ENCODE measurements at regions not wholly inside any gene's neighbourhood (a gene's known extent, or its start where the extent isn't known, plus 50 kb on each side); places are given as distances from the start of the nearest gene placed in this dataset.

DNA sequence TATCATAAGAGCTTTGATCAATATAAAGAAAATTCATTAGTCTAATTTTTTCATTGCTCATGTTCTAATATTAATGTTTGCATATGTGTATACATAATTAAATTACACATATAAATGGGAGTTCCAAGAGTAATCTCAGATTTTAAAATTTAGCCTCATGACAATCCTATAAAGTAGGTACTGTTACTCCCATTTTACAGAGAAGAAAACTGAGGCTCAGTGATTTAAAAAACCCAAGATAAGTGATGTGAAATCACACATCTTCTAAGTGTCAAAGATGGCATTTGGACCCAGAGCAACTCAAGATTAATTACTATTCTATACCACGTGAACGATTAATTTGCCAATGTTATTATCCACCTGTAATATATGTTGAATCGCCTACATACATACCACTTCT is 122.3 kb downstream of the TM2D1 start:
- Histone ChIP-seq H3K9me1 (ENCODE audit: insufficient read depth, low read length) (no peaks in the 10 kb centered on the region), H2BK5ac (ENCODE audit: low read depth, low read length, poor library complexity, severe bottlenecking) (no peak overlapping the region), H3K14ac (replicated peaks; ENCODE audit: low read depth, low read length) (no peak overlapping the region), H4K5ac (ENCODE audit: low read depth, low read length) (no peak overlapping the region), H3K18ac (ENCODE audit: low read depth, low read length) (no peak overlapping the region), H3K4me3 (ENCODE audit: insufficient read depth, low read depth, low read length) (no peak overlapping the region), H3K27ac (ENCODE audit: insufficient read depth, low read length) (no peak overlapping the region), H2BK120ac (ENCODE audit: low read depth, low read length) (no peak overlapping the region), H3K23ac (ENCODE audit: low read depth, low read length) (no peak overlapping the region), H3K56ac (ENCODE audit: extremely low read depth, insufficient read depth, low read length) (no peak overlapping the region), H3K4ac (ENCODE audit: low read depth, low read length) (no peak overlapping the region), H2AK5ac (ENCODE audit: low read depth, low read length) (no peak overlapping the region), H4K91ac (ENCODE audit: insufficient read depth, low read depth, low read length) (no peak overlapping the region), H3K36me3 (ENCODE audit: control insufficient read depth, insufficient read depth, low read length) (no peaks in the 10 kb centered on the region), H3K27me3 (ENCODE audit: control insufficient read depth, insufficient read depth, low read length) (no peaks in the 10 kb centered on the region), H2AK9ac (replicated peaks; ENCODE audit: low read depth, low read length, poor library complexity) (no peak overlapping the region), H3K9me3 (ENCODE audit: control insufficient read depth, insufficient read depth, low read length) (no peaks in the 10 kb centered on the region), H4K20me1 (ENCODE audit: insufficient read depth, low read length) (no peaks in the 10 kb centered on the region), H3K9ac (ENCODE audit: low read depth, low read length) (no peak overlapping the region), H2BK15ac (ENCODE audit: low read depth, low read length) (no peak overlapping the region), H3K79me1 (ENCODE audit: low read depth in 1 of 2, low read length in 2 of 2) (no peaks in the 10 kb centered on the region), H3K4me1 (ENCODE audit: control insufficient read depth, insufficient read depth, low read length) (no peaks in the 10 kb centered on the region), H3K4me2 (ENCODE audit: low read depth, low read length) (no peak overlapping the region), H2BK20ac (ENCODE audit: low read depth, low read length) (no peak overlapping the region), H2AFZ (replicated peaks; ENCODE audit: low read length, poor library complexity) (no peak overlapping the region), H4K8ac (ENCODE audit: low read depth in 2 of 2, low read length in 2 of 2) (no peak overlapping the region)
- TF ChIP-seq RFX5 (IDR thresholded peaks at IDR 0.05; ENCODE audit: low read depth, low read length) (no peak), RAD21 (IDR thresholded peaks at IDR 0.05; ENCODE audit: low read length) (no peak), MXI1 (IDR thresholded peaks at IDR 0.05; ENCODE audit: borderline replicate concordance, low read depth, low read length) (no peak), NFE2L2 (IDR thresholded peaks at IDR 0.05; ENCODE audit: low read depth, low read length) (no peak), FOS (IDR thresholded peaks at IDR 0.05; ENCODE audit: low read depth, low read length) (no peak), CEBPB (IDR thresholded peaks at IDR 0.05; ENCODE audit: low read depth, low read length) (no peak), MAZ (IDR thresholded peaks at IDR 0.05; ENCODE audit: borderline replicate concordance, low read depth, low read length) (no peak), CHD1 (IDR thresholded peaks at IDR 0.05; ENCODE audit: low read depth, low read length) (no peak), POLR2A (IDR thresholded peaks at IDR 0.05; ENCODE audit: low read depth, low read length) (no peak), BHLHE40 (IDR thresholded peaks at IDR 0.05; ENCODE audit: low read depth, low read length) (no peak), SMC3 (IDR thresholded peaks at IDR 0.05; ENCODE audit: low read depth, low read length) (no peak), RCOR1 (IDR thresholded peaks at IDR 0.05; ENCODE audit: insufficient replicate concordance, low read length) (no peak), MAFK (IDR thresholded peaks at IDR 0.05; ENCODE audit: low read depth, low read length) (no peak)
- TF ChIP-seq, protein P1, sequence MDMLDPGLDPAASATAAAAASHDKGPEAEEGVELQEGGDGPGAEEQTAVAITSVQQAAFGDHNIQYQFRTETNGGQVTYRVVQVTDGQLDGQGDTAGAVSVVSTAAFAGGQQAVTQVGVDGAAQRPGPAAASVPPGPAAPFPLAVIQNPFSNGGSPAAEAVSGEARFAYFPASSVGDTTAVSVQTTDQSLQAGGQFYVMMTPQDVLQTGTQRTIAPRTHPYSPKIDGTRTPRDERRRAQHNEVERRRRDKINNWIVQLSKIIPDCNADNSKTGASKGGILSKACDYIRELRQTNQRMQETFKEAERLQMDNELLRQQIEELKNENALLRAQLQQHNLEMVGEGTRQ (IDR thresholded peaks at IDR 0.05; ENCODE audit: low read depth, low read length): no peak
- TF ChIP-seq, protein P2, sequence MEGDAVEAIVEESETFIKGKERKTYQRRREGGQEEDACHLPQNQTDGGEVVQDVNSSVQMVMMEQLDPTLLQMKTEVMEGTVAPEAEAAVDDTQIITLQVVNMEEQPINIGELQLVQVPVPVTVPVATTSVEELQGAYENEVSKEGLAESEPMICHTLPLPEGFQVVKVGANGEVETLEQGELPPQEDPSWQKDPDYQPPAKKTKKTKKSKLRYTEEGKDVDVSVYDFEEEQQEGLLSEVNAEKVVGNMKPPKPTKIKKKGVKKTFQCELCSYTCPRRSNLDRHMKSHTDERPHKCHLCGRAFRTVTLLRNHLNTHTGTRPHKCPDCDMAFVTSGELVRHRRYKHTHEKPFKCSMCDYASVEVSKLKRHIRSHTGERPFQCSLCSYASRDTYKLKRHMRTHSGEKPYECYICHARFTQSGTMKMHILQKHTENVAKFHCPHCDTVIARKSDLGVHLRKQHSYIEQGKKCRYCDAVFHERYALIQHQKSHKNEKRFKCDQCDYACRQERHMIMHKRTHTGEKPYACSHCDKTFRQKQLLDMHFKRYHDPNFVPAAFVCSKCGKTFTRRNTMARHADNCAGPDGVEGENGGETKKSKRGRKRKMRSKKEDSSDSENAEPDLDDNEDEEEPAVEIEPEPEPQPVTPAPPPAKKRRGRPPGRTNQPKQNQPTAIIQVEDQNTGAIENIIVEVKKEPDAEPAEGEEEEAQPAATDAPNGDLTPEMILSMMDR (conservative IDR thresholded peaks at IDR 0.05; ENCODE audit: low read depth, low read length): no peak
- TF ChIP-seq, protein P3, sequence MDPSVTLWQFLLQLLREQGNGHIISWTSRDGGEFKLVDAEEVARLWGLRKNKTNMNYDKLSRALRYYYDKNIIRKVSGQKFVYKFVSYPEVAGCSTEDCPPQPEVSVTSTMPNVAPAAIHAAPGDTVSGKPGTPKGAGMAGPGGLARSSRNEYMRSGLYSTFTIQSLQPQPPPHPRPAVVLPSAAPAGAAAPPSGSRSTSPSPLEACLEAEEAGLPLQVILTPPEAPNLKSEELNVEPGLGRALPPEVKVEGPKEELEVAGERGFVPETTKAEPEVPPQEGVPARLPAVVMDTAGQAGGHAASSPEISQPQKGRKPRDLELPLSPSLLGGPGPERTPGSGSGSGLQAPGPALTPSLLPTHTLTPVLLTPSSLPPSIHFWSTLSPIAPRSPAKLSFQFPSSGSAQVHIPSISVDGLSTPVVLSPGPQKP (IDR thresholded peaks at IDR 0.05; ENCODE audit: borderline replicate concordance, low read depth, low read length): no peak
- dilution Hi-C loops (cut with HindIII; ENCODE audit: low sequenced_read_pairs, unreplicated experiment) (no loop called here), in situ Hi-C loops (cut with MboI; ENCODE audit: low sequenced_read_pairs) (no loop called here), intact Hi-C loops (cut with micrococcal nuclease) (no loop called here)
- no CpG with 5 or more reads among the region's 3 CpGs for WGBS, 2 experiments (ENCODE audit: extremely low coverage in 2 of 2, insufficient read length in 1 of 2)
- POLR2A ChIA-PET (ENCODE audit: unreplicated experiment): no interaction called here
- DNase-seq (no peak), ATAC-seq (ENCODE audit: low read depth) (no peak)
- CTCF ChIA-PET: no interaction called here
- no TSS peak for BruUV-seq (replicated peaks)
